Left lung (tissue), 4 donors: ENCODE measurements at regions not wholly inside any gene's neighbourhood (a gene's known extent, or its start where the extent isn't known, plus 50 kb on each side); places are given as distances from the start of the nearest gene placed in this dataset.

Source experiments
- ATAC-seq: fragments of 200-7000 bp; cut with Tn5 transposase; one replicate; pipeline ENCODE4 v1.9.1; 2020; ENCODE audit warnings: moderate library complexity
- DNase-seq, 4 donors: peaks; one replicate each; pipeline ENCODE4 v3.0.0-alpha.2; 2013 to 2020
- H3K27ac ChIP-seq, 2 donors: fragments of 200-600 bp; sonication (generic) in 1 of 2; one replicate each; pipeline versions ENCODE4 v1.5.0 to v1.8.0; 2020 to 2021
- H3K27me3 ChIP-seq, 2 donors: fragments of 200-600 bp; sonication (generic) in 1 of 2; one replicate each; pipeline versions ENCODE4 v1.5.0 to v1.8.0; 2020 to 2021
- H3K36me3 ChIP-seq, 2 donors: fragments of 200-600 bp; sonication (generic) in 1 of 2; one replicate each; pipeline versions ENCODE4 v1.5.0 to v1.8.0; 2020 to 2021
- H3K4me1 ChIP-seq, 2 donors: fragments of 200-600 bp; one replicate each; pipeline ENCODE4 v1.8.0; 2021
- H3K4me3 ChIP-seq, 2 donors: fragments of 200-600 bp; sonication (generic) in 1 of 2; one replicate each; pipeline versions ENCODE4 v1.5.0 to v1.8.0; 2020 to 2021; ENCODE audit warnings: mild to moderate bottlenecking in 1 of 2
- H3K9me3 ChIP-seq, 2 donors: fragments of 200-600 bp; sonication (generic) in 1 of 2; one replicate each; pipeline versions ENCODE4 v1.5.0 to v1.8.0; 2020 to 2021
- CTCF ChIP-seq, 2 donors: fragments of 200-600 bp; sonication (generic) in 1 of 2; IDR thresholded peaks; one replicate each; pipeline versions ENCODE4 v1.5.0 to v1.8.0; 2021; ENCODE audit warnings: antibody characterized with exemption in 2 of 2
- intact Hi-C, 2 donors: fragments of 100-400 bp; cut with DNase I; formaldehyde crosslinking; loops; one replicate each; pipeline versions ENCODE4 v1.11.2 to v1.14.2; 2022
- donor health status: DM: no; HTN: yes; CAD: no.
- donor health status: DM: no; HTN: no; CAD: no.

GRCh38 chr2:239626961-239627592 lies 226.3 kb upstream of the HDAC4 start:
- Histone ChIP-seq H3K27me3 (no peaks in the 10 kb centered on the region), H3K4me3 (no peak overlapping the region), H3K36me3 (no peaks in the 10 kb centered on the region), H3K4me1 (no peaks in the 10 kb centered on the region), H3K9me3 (no peaks in the 10 kb centered on the region), H3K27ac (no peak overlapping the region)
- TF ChIP-seq CTCF (IDR thresholded peaks at IDR 0.05), result no peak
- ATAC-seq (no peak), DNase-seq (no peak)
- intact Hi-C loops, result no loop called here

GRCh38 chr2:239625971-239626734 lies 225.3 kb upstream of the HDAC4 start:
- Histone ChIP-seq H3K9me3 (no peaks in the 10 kb centered on the region), H3K4me1 (no peaks in the 10 kb centered on the region), H3K27me3 (no peaks in the 10 kb centered on the region), H3K36me3 (no peaks in the 10 kb centered on the region), H3K27ac (no peak overlapping the region), H3K4me3 (no peak overlapping the region)
- DNase-seq, result no peak
- intact Hi-C loops, result no loop called here
- TF ChIP-seq CTCF (IDR thresholded peaks at IDR 0.05), result no peak
- no peak for ATAC-seq

GRCh38 chr2:239625156-239625845 lies 224.5 kb upstream of the HDAC4 start:
- Histone ChIP-seq H3K36me3 (no peaks in the 10 kb centered on the region), H3K27me3 (no peaks in the 10 kb centered on the region), H3K4me1 (no peaks in the 10 kb centered on the region), H3K27ac (no peak overlapping the region), H3K9me3 (no peaks in the 10 kb centered on the region), H3K4me3 (no peak overlapping the region)
- no peak for DNase-seq
- no peak for ATAC-seq
- intact Hi-C loops, result no loop called here
- no peak for TF ChIP-seq CTCF (IDR thresholded peaks at IDR 0.05)

- Histone ChIP-seq H3K4me1 (no peaks in the 10 kb centered on the region), H3K27ac (no peak overlapping the region), H3K27me3 (no peaks in the 10 kb centered on the region), H3K9me3 (peaks cover 0 to 17% of the 10 kb centered on the region in 2 donors), H3K4me3 (no peak overlapping the region), H3K36me3 (no peaks in the 10 kb centered on the region)
- TF ChIP-seq CTCF (IDR thresholded peaks at IDR 0.05), result no peak
- intact Hi-C loops, result no loop called here
- DNase-seq, result no peak
- no peak for ATAC-seq
Measured at GRCh38 chr2:239621611-239622010, 220.8 kb upstream of the HDAC4 start.

- H3K4me1 ChIP-seq, result no peaks in the 10 kb centered on the region
- intact Hi-C loops, result no loop called here
- ATAC-seq (no peak), DNase-seq (no peak)
- H3K36me3 ChIP-seq, result no peaks in the 10 kb centered on the region
- no peak overlapping the region for H3K4me3 ChIP-seq
- H3K9me3 ChIP-seq, result peaks cover 0 to 26% of the 10 kb centered on the region in 2 donors
- H3K27ac ChIP-seq, result no peak overlapping the region
- TF ChIP-seq CTCF (IDR thresholded peaks at IDR 0.05), result no peak
- H3K27me3 ChIP-seq, result no peaks in the 10 kb centered on the region
Measured at GRCh38 chr2:239619369-239619768, 218.5 kb upstream of the HDAC4 start.
